HCT116 (cell line): ENCODE measurements at regions not wholly inside any gene's neighbourhood (a gene's known extent, or its start where the extent isn't known, plus 50 kb on each side); places are given as distances from the start of the nearest gene placed in this dataset.

Experiments
- ATAC-seq: fragments of 200-7000 bp; cut with Tn5 transposase; 2 replicates; pipeline ENCODE4 v1.9.1; 2020; ENCODE audit warnings: mild to moderate bottlenecking, moderate library complexity
- BruUV-seq: library from RNA; stranded (reverse); fragments of 400-500 nt; replicated peaks from 2 replicates; lab custom pipeline; 2021; lab: Mats Ljungman, UMichigan
- CTCF ChIA-PET: fragments of 300-600 bp; sonication (Branson Sonifier 250); formaldehyde crosslinking; loops from one replicate; lab custom pipeline; 2021; ENCODE audit warnings: antibody characterized with exemption; lab: Charles Lee
- POLR2A ChIA-PET: fragments of 300-600, 350-600 bp; sonication (Branson Sonifier 250); formaldehyde crosslinking; loops from one replicate; lab custom pipeline; 2021; ENCODE audit warnings: antibody characterized with exemption; lab: Charles Lee
- RAD21 ChIA-PET, 2 experiments: fragments of 300-600 bp; sonication (Branson Sonifier 250); formaldehyde crosslinking; loops; one replicate each; lab custom pipeline; 2023; ENCODE audit warnings: low total read pairs in 2 of 2; ENCODE audit not compliant: uncharacterized antibody in 2 of 2, unreplicated experiment in 2 of 2, low non-redundant PET in 1 of 2; lab: Charles Lee
- DNase-seq: peaks from one replicate; pipeline ENCODE4 v3.0.0-alpha.2; 2010; ENCODE audit warnings: low read depth, low spot score
- H2AFZ ChIP-seq: fragments of 200-600 bp; shearing (Covaris generic), sonication (generic); 2 replicates; pipeline ENCODE4 v1.6.1; 2017; ENCODE audit warnings: low read depth, mixed run types, mixed read lengths, antibody characterized with exemption, low read length; ENCODE audit not compliant: poor library complexity, severe bottlenecking
- H3K27ac ChIP-seq: 2 replicates; pipeline ENCODE4 v1.5.1; 2012; ENCODE audit warnings: low read depth, low read length
- H3K27me3 ChIP-seq: fragments of 200-600 bp; sonication (generic); 2 replicates; pipeline ENCODE4 v1.6.1; 2016; ENCODE audit warnings: mixed run types, low read length, mixed read lengths; ENCODE audit not compliant: insufficient read depth
- H3K36me3 ChIP-seq, 2 experiments: fragments of 200-500 bp in 1 of 2; fragments of 200-600 bp in 1 of 2; sonication (Bioruptor generic) in 1 of 2; sonication (generic) in 1 of 2; 2 replicates each; pipeline versions ENCODE4 v1.5.1 to v1.6.1; 2014 to 2016; ENCODE audit warnings: low read length in 2 of 2, inconsistent platforms in 1 of 2, mixed read lengths in 1 of 2, mixed run types in 1 of 2; ENCODE audit not compliant: insufficient read depth in 2 of 2, control insufficient read depth in 1 of 2
- H3K4me1 ChIP-seq, 2 experiments: fragments of 200-600 bp in 1 of 2; sonication (generic) in 1 of 2; 2 replicates each; pipeline versions ENCODE4 v1.5.1 to v1.6.1; 2012 to 2017; ENCODE audit warnings: low read length in 2 of 2, inconsistent platforms in 1 of 2, mild to moderate bottlenecking in 1 of 2, mixed read lengths in 1 of 2, mixed run types in 1 of 2, moderate library complexity in 1 of 2; ENCODE audit not compliant: insufficient read depth in 2 of 2, control insufficient read depth in 1 of 2
- H3K4me2 ChIP-seq: fragments of 200-600 bp; sonication (generic); 2 replicates; pipeline ENCODE4 v1.6.1; 2017; ENCODE audit warnings: mixed run types, low read length, mixed read lengths
- H3K4me3 ChIP-seq, 2 experiments: fragments of 200-600 bp in 1 of 2; sonication (generic) in 1 of 2; replicated peaks in 1 of 2; 2 replicates each; pipeline ENCODE4 v1.5.1; 2011 to 2016; ENCODE audit warnings: low read length in 2 of 2, control low read depth in 1 of 2, low read depth in 1 of 2, mild to moderate bottlenecking in 1 of 2, mixed read lengths in 1 of 2, mixed run types in 1 of 2
- H3K79me2 ChIP-seq: fragments of 200-600 bp; sonication (generic); 2 replicates; pipeline ENCODE4 v1.6.1; 2017; ENCODE audit warnings: mild to moderate bottlenecking, mixed run types, low read length, moderate library complexity, mixed read lengths; ENCODE audit not compliant: insufficient read depth
- H3K9ac ChIP-seq: fragments of 200-600 bp; sonication (generic); 2 replicates; pipeline ENCODE4 v1.6.1; 2016; ENCODE audit warnings: low read length, mixed read lengths
- H3K9me2 ChIP-seq: fragments of 200-600 bp; sonication (generic), shearing (Covaris generic); 2 replicates; pipeline ENCODE4 v1.6.1; 2017; ENCODE audit warnings: mixed run types, mild to moderate bottlenecking, moderate library complexity; ENCODE audit not compliant: insufficient read depth
- H3K9me3 ChIP-seq, 2 experiments: fragments of 200-500 bp in 1 of 2; fragments of 200-600 bp in 1 of 2; sonication (Bioruptor generic) in 1 of 2; sonication (generic) in 1 of 2; 2 replicates each; pipeline ENCODE4 v1.6.1; 2014 to 2017; ENCODE audit warnings: low read length in 2 of 2, mixed read lengths in 2 of 2, inconsistent platforms in 1 of 2, low read depth in 1 of 2, mild to moderate bottlenecking in 1 of 2, mixed run types in 1 of 2, moderate library complexity in 1 of 2; ENCODE audit not compliant: control insufficient read depth in 1 of 2, insufficient read depth in 1 of 2
- H4K20me1 ChIP-seq: fragments of 200-600 bp; sonication (generic), shearing (Covaris generic); 2 replicates; pipeline ENCODE4 v1.6.1; 2017; ENCODE audit warnings: mixed run types, mild to moderate bottlenecking, moderate library complexity; ENCODE audit not compliant: insufficient read depth
- CBX3 ChIP-seq: IDR thresholded peaks from 2 replicates; pipeline ENCODE4 v1.6.1; 2012; ENCODE audit warnings: low read depth
- CEBPB ChIP-seq: IDR thresholded peaks from 2 replicates; pipeline ENCODE4 v1.6.1; 2012; ENCODE audit warnings: low read depth
- EGR1 ChIP-seq: IDR thresholded peaks from 2 replicates; pipeline ENCODE4 v1.6.1; 2012; ENCODE audit warnings: low read depth
- ELF1 ChIP-seq: IDR thresholded peaks from 2 replicates; pipeline ENCODE4 v1.6.1; 2012; ENCODE audit warnings: low read depth, borderline replicate concordance
- EZH2 ChIP-seq: fragments of 200-600 bp; sonication (generic); IDR thresholded peaks from 2 replicates; pipeline ENCODE4 v1.6.1; 2017; ENCODE audit warnings: antibody characterized with exemption, mixed run types
- EZH2phosphoT487 ChIP-seq: fragments of 200-600 bp; IDR thresholded peaks from 2 replicates; pipeline ENCODE4 v1.6.1; 2018; ENCODE audit warnings: antibody characterized with exemption, borderline replicate concordance
- FOSL1 ChIP-seq: IDR thresholded peaks from 2 replicates; pipeline ENCODE4 v1.6.1; 2012; ENCODE audit warnings: low read depth
- RAD21 ChIP-seq: IDR thresholded peaks from 2 replicates; pipeline ENCODE4 v1.6.1; 2012; ENCODE audit warnings: low read depth, mild to moderate bottlenecking
- SIN3A ChIP-seq: IDR thresholded peaks from 2 replicates; pipeline ENCODE4 v1.6.1; 2012; ENCODE audit warnings: low read depth
- YY1 ChIP-seq: IDR thresholded peaks from 2 replicates; pipeline ENCODE4 v1.6.1; 2011; ENCODE audit warnings: low read length, low read depth, moderate library complexity, mild to moderate bottlenecking; ENCODE audit not compliant: insufficient replicate concordance; ENCODE audit errors: extremely low read depth
- ZFX ChIP-seq: fragments of 450-650 bp; IDR thresholded peaks from 2 replicates; pipeline ENCODE4 v1.6.1; 2017
- intact Hi-C: fragments of 100-400 bp; cut with micrococcal nuclease; formaldehyde crosslinking; loops from 2 replicates; pipeline ENCODE4 v1.10.0; 2022
- TF ChIP-seq, protein P1 (sequence below): IDR thresholded peaks from 2 replicates; pipeline ENCODE4 v1.6.1; 2012
- TF ChIP-seq, protein P2 (sequence below): IDR thresholded peaks from 2 replicates; pipeline ENCODE4 v1.6.1; 2012; ENCODE audit warnings: low read depth
- TF ChIP-seq, protein P3 (sequence below): IDR thresholded peaks from 2 replicates; pipeline ENCODE4 v1.6.1; 2011; ENCODE audit warnings: mild to moderate bottlenecking, low read length, moderate library complexity; ENCODE audit not compliant: insufficient replicate concordance; ENCODE audit errors: extremely low read depth

DNA sequence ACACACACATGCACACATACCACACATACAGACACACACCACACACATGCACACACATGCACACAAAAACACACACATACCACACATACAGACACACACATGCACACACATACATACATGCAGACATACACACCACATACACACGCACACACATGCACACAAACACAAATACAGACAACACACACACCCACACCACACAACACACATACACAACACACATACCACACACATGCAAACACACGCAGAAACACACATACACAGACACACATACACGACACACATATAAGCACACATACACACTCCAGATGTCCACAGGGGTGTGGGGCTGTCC is 60.1 kb upstream of the PPP2R2D start:
- RAD21 ChIA-PET = no interaction called here
- Histone ChIP-seq H2AFZ (no peak overlapping the region), H3K79me2 (no peaks in the 10 kb centered on the region), H3K27me3 (peaks cover 3% of the 10 kb centered on the region; the same call in 1 of the 2 replicates), H4K20me1 (no peaks in the 10 kb centered on the region), H3K9ac (no peak overlapping the region), H3K4me1 (no peaks in the 10 kb centered on the region), H3K4me3 (no peak overlapping the region), H3K9me3 (no peaks in the 10 kb centered on the region), H3K36me3 (no peaks in the 10 kb centered on the region), H3K27ac (no peak overlapping the region), H3K4me2 (no peak overlapping the region), H3K9me2 (no peaks in the 10 kb centered on the region)
- ATAC-seq (no peak), DNase-seq (no peak)
- TF ChIP-seq CBX3 (no peak), ZFX (no peak), YY1 (no peak), EZH2 (no peak), EZH2phosphoT487 (no peak), RAD21 (no peak), SIN3A (no peak), CEBPB (no peak), EGR1 (no peak), FOSL1 (no peak), ELF1 (no peak)
- TF ChIP-seq, protein P1, sequence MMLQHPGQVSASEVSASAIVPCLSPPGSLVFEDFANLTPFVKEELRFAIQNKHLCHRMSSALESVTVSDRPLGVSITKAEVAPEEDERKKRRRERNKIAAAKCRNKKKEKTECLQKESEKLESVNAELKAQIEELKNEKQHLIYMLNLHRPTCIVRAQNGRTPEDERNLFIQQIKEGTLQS = no peak
- TF ChIP-seq, protein P2, sequence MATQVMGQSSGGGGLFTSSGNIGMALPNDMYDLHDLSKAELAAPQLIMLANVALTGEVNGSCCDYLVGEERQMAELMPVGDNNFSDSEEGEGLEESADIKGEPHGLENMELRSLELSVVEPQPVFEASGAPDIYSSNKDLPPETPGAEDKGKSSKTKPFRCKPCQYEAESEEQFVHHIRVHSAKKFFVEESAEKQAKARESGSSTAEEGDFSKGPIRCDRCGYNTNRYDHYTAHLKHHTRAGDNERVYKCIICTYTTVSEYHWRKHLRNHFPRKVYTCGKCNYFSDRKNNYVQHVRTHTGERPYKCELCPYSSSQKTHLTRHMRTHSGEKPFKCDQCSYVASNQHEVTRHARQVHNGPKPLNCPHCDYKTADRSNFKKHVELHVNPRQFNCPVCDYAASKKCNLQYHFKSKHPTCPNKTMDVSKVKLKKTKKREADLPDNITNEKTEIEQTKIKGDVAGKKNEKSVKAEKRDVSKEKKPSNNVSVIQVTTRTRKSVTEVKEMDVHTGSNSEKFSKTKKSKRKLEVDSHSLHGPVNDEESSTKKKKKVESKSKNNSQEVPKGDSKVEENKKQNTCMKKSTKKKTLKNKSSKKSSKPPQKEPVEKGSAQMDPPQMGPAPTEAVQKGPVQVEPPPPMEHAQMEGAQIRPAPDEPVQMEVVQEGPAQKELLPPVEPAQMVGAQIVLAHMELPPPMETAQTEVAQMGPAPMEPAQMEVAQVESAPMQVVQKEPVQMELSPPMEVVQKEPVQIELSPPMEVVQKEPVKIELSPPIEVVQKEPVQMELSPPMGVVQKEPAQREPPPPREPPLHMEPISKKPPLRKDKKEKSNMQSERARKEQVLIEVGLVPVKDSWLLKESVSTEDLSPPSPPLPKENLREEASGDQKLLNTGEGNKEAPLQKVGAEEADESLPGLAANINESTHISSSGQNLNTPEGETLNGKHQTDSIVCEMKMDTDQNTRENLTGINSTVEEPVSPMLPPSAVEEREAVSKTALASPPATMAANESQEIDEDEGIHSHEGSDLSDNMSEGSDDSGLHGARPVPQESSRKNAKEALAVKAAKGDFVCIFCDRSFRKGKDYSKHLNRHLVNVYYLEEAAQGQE = no peak
- TF ChIP-seq, protein P3, sequence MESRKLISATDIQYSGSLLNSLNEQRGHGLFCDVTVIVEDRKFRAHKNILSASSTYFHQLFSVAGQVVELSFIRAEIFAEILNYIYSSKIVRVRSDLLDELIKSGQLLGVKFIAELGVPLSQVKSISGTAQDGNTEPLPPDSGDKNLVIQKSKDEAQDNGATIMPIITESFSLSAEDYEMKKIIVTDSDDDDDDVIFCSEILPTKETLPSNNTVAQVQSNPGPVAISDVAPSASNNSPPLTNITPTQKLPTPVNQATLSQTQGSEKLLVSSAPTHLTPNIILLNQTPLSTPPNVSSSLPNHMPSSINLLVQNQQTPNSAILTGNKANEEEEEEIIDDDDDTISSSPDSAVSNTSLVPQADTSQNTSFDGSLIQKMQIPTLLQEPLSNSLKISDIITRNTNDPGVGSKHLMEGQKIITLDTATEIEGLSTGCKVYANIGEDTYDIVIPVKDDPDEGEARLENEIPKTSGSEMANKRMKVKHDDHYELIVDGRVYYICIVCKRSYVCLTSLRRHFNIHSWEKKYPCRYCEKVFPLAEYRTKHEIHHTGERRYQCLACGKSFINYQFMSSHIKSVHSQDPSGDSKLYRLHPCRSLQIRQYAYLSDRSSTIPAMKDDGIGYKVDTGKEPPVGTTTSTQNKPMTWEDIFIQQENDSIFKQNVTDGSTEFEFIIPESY = no peak
- CTCF ChIA-PET = no interaction called here
- no TSS peak for BruUV-seq
- POLR2A ChIA-PET = no interaction called here
- intact Hi-C loops = no loop called here
